RWPE2 (cell line): ENCODE measurements at regions not wholly inside any gene's neighbourhood (a gene's known extent, or its start where the extent isn't known, plus 50 kb on each side); places are given as distances from the start of the nearest gene placed in this dataset.
A peak's percentile ranks its signal among the peaks of the same experiment; 100 is the strongest.
"Not testable (repeated sequence)": the region's sequence is repeated elsewhere in the genome, so short reads cannot be mapped to it uniquely, and the experiment has no call there.

ENCODE experiments used
- ATAC-seq: fragments of 200-7000 bp; cut with Tn5 transposase; 3 replicates; pipeline ENCODE4 v1.9.1; 2021; ENCODE audit warnings: low read depth
- DNase-seq: peaks from one replicate; pipeline ENCODE4 v3.0.0-alpha.2; 2020; ENCODE audit warnings: low spot score
- H3K27ac ChIP-seq: fragments of 450-650 bp; 2 replicates; pipeline ENCODE4 v1.5.1; 2017; ENCODE audit warnings: mild to moderate bottlenecking; ENCODE audit not compliant: poor library complexity, severe bottlenecking
- H3K27me3 ChIP-seq: fragments of 250-450 bp; sonication (Bioruptor Pico); 2 replicates; pipeline ENCODE4 v1.5.1; 2021; ENCODE audit warnings: mild to moderate bottlenecking, moderate library complexity; ENCODE audit not compliant: insufficient read depth, poor library complexity, severe bottlenecking
- H3K36me3 ChIP-seq: fragments of 250-450 bp; sonication (Bioruptor Pico); 2 replicates; pipeline ENCODE4 v1.5.1; 2020; ENCODE audit warnings: low read depth, mild to moderate bottlenecking, moderate library complexity
- H3K4me1 ChIP-seq: fragments of 250-450 bp; sonication (Bioruptor Pico); 2 replicates; pipeline ENCODE4 v1.5.1; 2021; ENCODE audit warnings: mild to moderate bottlenecking, moderate library complexity; ENCODE audit not compliant: insufficient read depth, poor library complexity, severe bottlenecking
- H3K4me3 ChIP-seq: fragments of 250-450 bp; sonication (Bioruptor Pico); 2 replicates; pipeline ENCODE4 v1.5.1; 2021; ENCODE audit warnings: mild to moderate bottlenecking, moderate library complexity; ENCODE audit not compliant: severe bottlenecking
- H3K9me3 ChIP-seq: fragments of 250-450 bp; sonication (Bioruptor Pico); 2 replicates; pipeline ENCODE4 v1.5.1; 2021; ENCODE audit warnings: mild to moderate bottlenecking, moderate library complexity; ENCODE audit not compliant: severe bottlenecking
- TF ChIP-seq, protein P1 (sequence below): fragments of 450-650 bp; IDR thresholded peaks from one replicate; pipeline ENCODE4 v1.5.1; 2017; ENCODE audit warnings: mild to moderate bottlenecking, moderate library complexity; ENCODE audit not compliant: poor library complexity, severe bottlenecking

DNA sequence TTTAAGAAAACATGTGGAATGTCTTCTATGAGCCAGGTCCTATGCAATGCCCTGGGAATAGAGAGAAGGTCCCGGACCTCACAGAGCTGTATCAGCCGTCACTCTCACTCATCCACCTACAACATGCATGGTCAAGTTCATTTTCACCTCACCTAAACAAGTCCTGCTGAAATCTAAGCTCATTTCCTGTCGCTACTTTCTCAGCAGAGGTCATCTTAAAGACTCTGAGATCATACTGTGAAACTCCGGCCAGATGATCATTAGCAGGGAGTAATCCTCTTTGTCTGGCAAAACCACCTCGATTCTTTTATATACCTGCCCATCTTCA lies 66.2 kb upstream of the LYRM9 start:
- no peak for DNase-seq
- Histone ChIP-seq H3K27me3 (no peaks in the 10 kb centered on the region), H3K27ac (no peak overlapping the region), H3K9me3 (no peaks in the 10 kb centered on the region), H3K4me3 (no peak overlapping the region), H3K4me1 (peaks cover 6% of the 10 kb centered on the region), H3K36me3 (no peaks in the 10 kb centered on the region)
- TF ChIP-seq, protein P1, sequence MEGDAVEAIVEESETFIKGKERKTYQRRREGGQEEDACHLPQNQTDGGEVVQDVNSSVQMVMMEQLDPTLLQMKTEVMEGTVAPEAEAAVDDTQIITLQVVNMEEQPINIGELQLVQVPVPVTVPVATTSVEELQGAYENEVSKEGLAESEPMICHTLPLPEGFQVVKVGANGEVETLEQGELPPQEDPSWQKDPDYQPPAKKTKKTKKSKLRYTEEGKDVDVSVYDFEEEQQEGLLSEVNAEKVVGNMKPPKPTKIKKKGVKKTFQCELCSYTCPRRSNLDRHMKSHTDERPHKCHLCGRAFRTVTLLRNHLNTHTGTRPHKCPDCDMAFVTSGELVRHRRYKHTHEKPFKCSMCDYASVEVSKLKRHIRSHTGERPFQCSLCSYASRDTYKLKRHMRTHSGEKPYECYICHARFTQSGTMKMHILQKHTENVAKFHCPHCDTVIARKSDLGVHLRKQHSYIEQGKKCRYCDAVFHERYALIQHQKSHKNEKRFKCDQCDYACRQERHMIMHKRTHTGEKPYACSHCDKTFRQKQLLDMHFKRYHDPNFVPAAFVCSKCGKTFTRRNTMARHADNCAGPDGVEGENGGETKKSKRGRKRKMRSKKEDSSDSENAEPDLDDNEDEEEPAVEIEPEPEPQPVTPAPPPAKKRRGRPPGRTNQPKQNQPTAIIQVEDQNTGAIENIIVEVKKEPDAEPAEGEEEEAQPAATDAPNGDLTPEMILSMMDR: no peak
- ATAC-seq: peak; percentile 33; the same call in 1 of the 3 replicates

DNA sequence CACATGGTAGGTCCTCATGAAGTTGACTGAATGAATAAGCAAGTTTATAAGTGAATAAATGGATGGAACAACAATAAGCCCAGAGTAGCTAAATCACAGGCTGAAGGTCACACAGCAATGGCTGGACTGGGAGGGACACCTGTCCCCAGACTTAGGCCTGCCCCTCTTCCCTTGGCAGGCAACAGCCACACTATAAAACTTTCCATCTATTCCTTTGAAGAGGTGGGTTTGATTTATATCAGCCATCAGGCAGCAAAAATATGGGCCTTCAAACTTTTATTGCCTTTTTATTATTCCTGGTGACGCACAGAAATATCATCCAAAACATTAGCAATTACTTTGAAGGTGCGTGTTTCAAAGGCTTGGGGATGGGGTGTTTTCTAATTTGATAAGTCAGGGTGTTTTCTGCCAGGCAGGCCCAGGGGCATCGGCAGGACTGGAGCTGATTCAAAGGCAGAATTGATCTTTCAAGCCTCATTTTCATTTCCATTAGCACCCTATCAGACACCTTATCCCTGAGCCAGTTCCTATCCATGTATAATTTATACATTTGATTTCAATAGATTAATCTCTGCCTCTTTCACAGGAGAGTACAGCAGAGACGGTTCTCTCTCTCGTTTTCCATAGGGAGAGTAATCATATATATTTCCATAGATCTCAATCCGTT lies 67.2 kb upstream of the LYRM9 start:
- peaks cover 6% of the 10 kb centered on the region for H3K4me1 ChIP-seq
- no peak overlapping the region for H3K4me3 ChIP-seq
- ATAC-seq (no peak), DNase-seq (no peak)
- H3K27ac ChIP-seq: no peak overlapping the region
- H3K36me3 ChIP-seq: no peaks in the 10 kb centered on the region
- H3K27me3 ChIP-seq: no peaks in the 10 kb centered on the region
- TF ChIP-seq, protein P1: no peak
- no peaks in the 10 kb centered on the region for H3K9me3 ChIP-seq

DNA sequence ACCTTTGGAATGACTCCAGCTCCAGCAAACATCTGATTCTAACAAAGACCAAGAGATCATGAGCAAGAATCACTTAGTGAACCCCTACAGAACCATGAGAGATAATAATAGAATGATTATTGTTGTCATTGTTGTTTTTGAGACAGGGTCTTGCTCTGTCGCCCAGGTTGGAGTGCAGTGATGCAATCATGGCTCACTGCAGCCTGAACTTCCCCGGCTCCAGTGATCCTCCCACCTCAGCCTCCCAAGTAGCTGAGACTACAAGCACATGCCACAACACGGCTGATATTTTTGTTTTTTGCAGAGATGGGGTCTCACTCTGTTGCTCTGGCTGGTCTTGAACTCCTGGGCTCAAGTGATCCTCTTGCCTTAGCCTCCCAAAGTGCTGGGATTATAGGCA lies 69.4 kb upstream of the LYRM9 start:
- ATAC-seq, H3K36me3 ChIP-seq, DNase-seq, H3K9me3 ChIP-seq, H3K4me1 ChIP-seq, H3K27ac ChIP-seq, H3K4me3 ChIP-seq, H3K27me3 ChIP-seq: not testable (repeated sequence)

DNA sequence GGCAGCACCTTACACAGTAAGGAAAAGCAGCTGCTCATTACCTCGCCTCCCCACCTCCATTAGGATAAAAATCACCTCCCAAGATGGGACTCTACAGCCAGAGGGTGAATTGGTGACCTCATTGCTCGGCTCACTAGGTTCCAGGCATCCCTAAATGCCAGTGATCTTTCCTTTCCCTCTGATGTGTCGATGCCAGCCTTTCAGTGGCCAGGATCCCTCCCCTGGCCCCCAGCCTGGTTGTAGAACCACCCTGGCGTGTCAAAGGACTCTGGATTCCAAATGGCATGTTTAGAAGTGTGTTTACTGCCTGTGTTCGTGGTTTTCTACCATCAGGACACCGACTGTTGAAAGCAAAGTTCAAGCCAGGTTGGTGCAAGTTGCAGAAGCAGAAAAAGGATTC lies 72.1 kb upstream of the LYRM9 start:
- Histone ChIP-seq H3K9me3 (no peaks in the 10 kb centered on the region), H3K4me1 (no peaks in the 10 kb centered on the region), H3K27ac (no peak overlapping the region), H3K27me3 (no peaks in the 10 kb centered on the region), H3K4me3 (no peak overlapping the region), H3K36me3 (no peaks in the 10 kb centered on the region)
- DNase-seq (no peak), ATAC-seq (no peak)
- TF ChIP-seq, protein P1: no peak

DNA sequence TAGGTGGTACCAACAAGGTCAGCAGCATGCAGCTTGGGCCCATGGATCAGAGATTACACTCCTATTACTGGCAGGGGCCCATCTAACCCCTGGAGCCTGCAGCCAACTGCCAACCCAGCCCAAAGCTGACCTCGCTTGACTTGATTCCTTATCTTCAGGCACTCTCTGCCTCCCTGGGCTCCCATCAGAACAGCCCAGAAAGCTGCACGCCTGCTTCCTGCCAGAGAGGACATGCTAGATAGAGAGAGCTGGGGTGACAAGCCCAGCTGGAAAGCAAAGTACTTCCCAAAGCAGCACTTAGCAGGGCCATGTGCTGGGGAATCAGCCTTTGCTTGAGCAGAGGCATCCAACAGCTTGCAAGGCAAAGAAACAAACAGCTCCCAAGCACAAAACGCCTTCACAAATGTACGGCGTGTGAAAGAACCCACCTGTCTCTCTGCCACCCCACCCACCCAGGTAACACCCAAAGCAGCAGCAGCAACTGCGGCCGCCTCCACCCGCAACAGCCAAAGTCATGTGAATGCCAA lies 74.2 kb upstream of the NLK start:
- H3K9me3 ChIP-seq: no peaks in the 10 kb centered on the region
- no peak for ATAC-seq
- H3K27ac ChIP-seq: no peak overlapping the region
- H3K36me3 ChIP-seq: no peaks in the 10 kb centered on the region
- TF ChIP-seq, protein P1: no peak
- DNase-seq: no peak
- H3K4me3 ChIP-seq: no peak overlapping the region
- H3K4me1 ChIP-seq: no peaks in the 10 kb centered on the region
- no peaks in the 10 kb centered on the region for H3K27me3 ChIP-seq
